Fibroblast of lung (primary cell): ENCODE measurements at regions not wholly inside any gene's neighbourhood (a gene's known extent, or its start where the extent isn't known, plus 50 kb on each side); places are given as distances from the start of the nearest gene placed in this dataset.
"Not testable (repeated sequence)": the region's sequence is repeated elsewhere in the genome, so short reads cannot be mapped to it uniquely, and the experiment has no call there.

Experiments
- DNase-seq, 2 donors: peaks; one replicate each; pipeline versions ENCODE4 v3.0.0 to v3.0.0-alpha.2; 2010; ENCODE audit warnings: low read depth in 2 of 2
- H2AFZ ChIP-seq: 2 replicates; pipeline ENCODE4 v1.5.1; 2012; ENCODE audit warnings: low read length, control low read depth, inconsistent platforms
- H3K27ac ChIP-seq: 2 replicates; pipeline ENCODE4 v1.5.1; 2011; ENCODE audit warnings: low read length, control low read depth; ENCODE audit not compliant: insufficient read depth
- H3K27me3 ChIP-seq: 2 replicates; pipeline ENCODE4 v1.5.1; 2011; ENCODE audit warnings: mild to moderate bottlenecking, low read length; ENCODE audit not compliant: control insufficient read depth, insufficient read depth
- H3K36me3 ChIP-seq: 2 replicates; pipeline ENCODE4 v1.5.1; 2011; ENCODE audit warnings: low read length; ENCODE audit not compliant: control insufficient read depth, insufficient read depth
- H3K4me1 ChIP-seq: 2 replicates; pipeline ENCODE4 v1.5.1; 2011; ENCODE audit warnings: low read length; ENCODE audit not compliant: control insufficient read depth, insufficient read depth; ENCODE audit errors: extremely low read depth
- H3K4me2 ChIP-seq: 2 replicates; pipeline ENCODE4 v1.5.1; 2011; ENCODE audit warnings: low read length, control low read depth; ENCODE audit not compliant: insufficient read depth; ENCODE audit errors: extremely low read depth
- H3K4me3 ChIP-seq, 4 experiments: fragments of 200-600 bp in 1 of 4; sonication (generic) in 1 of 4; replicated peaks in 1 of 4; 2 replicates each; pipeline ENCODE4 v1.5.1; 2011 to 2016; ENCODE audit warnings: low read length in 4 of 4, low read depth in 3 of 4, mild to moderate bottlenecking in 3 of 4, control low read depth in 2 of 4, inconsistent platforms in 1 of 4, mixed read lengths in 1 of 4; ENCODE audit not compliant: insufficient read depth in 1 of 4; ENCODE audit errors: control extremely low read depth in 1 of 4
- H3K79me2 ChIP-seq: 2 replicates; pipeline ENCODE4 v1.5.1; 2012; ENCODE audit warnings: mild to moderate bottlenecking, low read length, inconsistent platforms; ENCODE audit not compliant: control insufficient read depth, insufficient read depth
- H3K9ac ChIP-seq: 2 replicates; pipeline ENCODE4 v1.5.1; 2011; ENCODE audit warnings: mild to moderate bottlenecking, low read length, control low read depth; ENCODE audit not compliant: insufficient read depth
- H3K9me3 ChIP-seq: 2 replicates; pipeline ENCODE4 v1.5.1; 2012; ENCODE audit warnings: low read depth, low read length; ENCODE audit not compliant: control insufficient read depth, insufficient read depth
- H4K20me1 ChIP-seq: 2 replicates; pipeline ENCODE4 v1.5.1; 2011; ENCODE audit warnings: low read length; ENCODE audit not compliant: control insufficient read depth, insufficient read depth; ENCODE audit errors: extremely low read depth
- CTCF ChIP-seq, 2 donors: IDR thresholded peaks in 1 of 2; conservative IDR thresholded peaks in 1 of 2; 1 replicate in 1 of 2; 2 replicates in 1 of 2; pipeline ENCODE4 v1.5.1; 2011 to 2012; ENCODE audit warnings: low read length in 2 of 2, control low read depth in 1 of 2, inconsistent platforms in 1 of 2, low read depth in 1 of 2, mild to moderate bottlenecking in 1 of 2
- EZH2 ChIP-seq: IDR thresholded peaks from 2 replicates; pipeline ENCODE4 v1.5.1; 2012; ENCODE audit warnings: low read length, control low read depth, mild to moderate bottlenecking; ENCODE audit errors: missing control alignments

- no peak for DNase-seq
- Histone ChIP-seq H3K4me3 (no peak overlapping the region), H3K27ac (no peak overlapping the region), H3K9me3 (no peaks in the 10 kb centered on the region), H3K9ac (no peak overlapping the region), H4K20me1 (no peaks in the 10 kb centered on the region), H2AFZ (no peak overlapping the region), H3K36me3 (no peaks in the 10 kb centered on the region), H3K79me2 (no peaks in the 10 kb centered on the region), H3K27me3 (no peaks in the 10 kb centered on the region), H3K4me1 (no peaks in the 10 kb centered on the region), H3K4me2 (no peak overlapping the region)
- TF ChIP-seq CTCF (conservative IDR thresholded peaks at IDR 0.05 in 1 of 2, IDR thresholded peaks at IDR 0.05 in 1 of 2; ENCODE audit: low read depth in 1 of 2, low read length in 2 of 2), result no peak
- no peak for TF ChIP-seq EZH2
These were observed 157.3 kb downstream of the MRPL39 start for GRCh38 chr21:25449950-25450349.

- Histone ChIP-seq H3K9me3 (no peaks in the 10 kb centered on the region), H4K20me1 (no peaks in the 10 kb centered on the region), H3K79me2 (no peaks in the 10 kb centered on the region), H3K4me2 (no peak overlapping the region), H3K4me1 (no peaks in the 10 kb centered on the region), H3K9ac (no peak overlapping the region), H3K27ac (no peak overlapping the region), H3K36me3 (no peaks in the 10 kb centered on the region), H3K27me3 (no peaks in the 10 kb centered on the region), H2AFZ (no peak overlapping the region), H3K4me3 (no peak overlapping the region)
- no peak for DNase-seq
- no peak for TF ChIP-seq EZH2
- TF ChIP-seq CTCF (conservative IDR thresholded peaks at IDR 0.05 in 1 of 2, IDR thresholded peaks at IDR 0.05 in 1 of 2; ENCODE audit: low read depth in 1 of 2, low read length in 2 of 2), result no peak
These were observed 165.4 kb downstream of the MRPL39 start for GRCh38 chr21:25441835-25442234.

- not testable (repeated sequence) for H3K4me3 ChIP-seq, H3K4me1 ChIP-seq, DNase-seq, H2AFZ ChIP-seq, H4K20me1 ChIP-seq, H3K4me2 ChIP-seq, H3K27me3 ChIP-seq, H3K36me3 ChIP-seq, H3K9ac ChIP-seq, H3K27ac ChIP-seq, H3K9me3 ChIP-seq, H3K79me2 ChIP-seq
These were observed 169.8 kb downstream of the MRPL39 start for GRCh38 chr21:25437465-25437864.
